ENCODE measurements at regions not wholly inside any gene's neighbourhood (a gene's known extent, or its start where the extent isn't known, plus 50 kb on each side); places are given as distances from the start of the nearest gene placed in this dataset.

DNA sequence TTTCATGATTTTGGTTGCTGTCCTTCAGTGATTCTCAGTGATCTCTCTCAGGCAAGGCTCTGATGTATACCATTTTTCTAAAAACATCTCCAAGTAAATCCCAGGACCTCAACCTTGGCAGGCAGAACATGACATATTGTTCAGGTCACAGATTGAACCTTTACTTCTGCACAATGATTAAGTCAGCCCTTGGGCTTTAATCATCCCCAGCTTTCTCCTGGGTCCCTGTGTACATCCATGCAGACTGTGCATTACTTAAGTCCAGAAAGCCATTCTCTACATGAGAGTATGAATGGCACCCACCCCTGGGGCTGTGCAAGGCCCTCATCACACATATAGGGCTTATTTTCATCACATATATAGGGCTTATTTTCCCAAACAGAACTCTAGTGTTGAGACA is 58.7 kb upstream of the ADAMTS3 start:
- TF ChIP-seq, protein P1, sequence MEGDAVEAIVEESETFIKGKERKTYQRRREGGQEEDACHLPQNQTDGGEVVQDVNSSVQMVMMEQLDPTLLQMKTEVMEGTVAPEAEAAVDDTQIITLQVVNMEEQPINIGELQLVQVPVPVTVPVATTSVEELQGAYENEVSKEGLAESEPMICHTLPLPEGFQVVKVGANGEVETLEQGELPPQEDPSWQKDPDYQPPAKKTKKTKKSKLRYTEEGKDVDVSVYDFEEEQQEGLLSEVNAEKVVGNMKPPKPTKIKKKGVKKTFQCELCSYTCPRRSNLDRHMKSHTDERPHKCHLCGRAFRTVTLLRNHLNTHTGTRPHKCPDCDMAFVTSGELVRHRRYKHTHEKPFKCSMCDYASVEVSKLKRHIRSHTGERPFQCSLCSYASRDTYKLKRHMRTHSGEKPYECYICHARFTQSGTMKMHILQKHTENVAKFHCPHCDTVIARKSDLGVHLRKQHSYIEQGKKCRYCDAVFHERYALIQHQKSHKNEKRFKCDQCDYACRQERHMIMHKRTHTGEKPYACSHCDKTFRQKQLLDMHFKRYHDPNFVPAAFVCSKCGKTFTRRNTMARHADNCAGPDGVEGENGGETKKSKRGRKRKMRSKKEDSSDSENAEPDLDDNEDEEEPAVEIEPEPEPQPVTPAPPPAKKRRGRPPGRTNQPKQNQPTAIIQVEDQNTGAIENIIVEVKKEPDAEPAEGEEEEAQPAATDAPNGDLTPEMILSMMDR (IDR thresholded peaks at IDR 0.05), result no peak
- TF ChIP-seq POLR2AphosphoS5 (IDR thresholded peaks at IDR 0.05), result no peak

Data from breast epithelium (tissue), 3 donors.